IPS-18a (cell line): ENCODE measurements at regions not wholly inside any gene's neighbourhood (a gene's known extent, or its start where the extent isn't known, plus 50 kb on each side); places are given as distances from the start of the nearest gene placed in this dataset.

Experiments
- H3K27ac ChIP-seq: one replicate; pipeline ENCODE4 v1.5.1; 2013; ENCODE audit warnings: low read length
- H3K27me3 ChIP-seq: one replicate; pipeline ENCODE4 v1.6.1; 2013; ENCODE audit warnings: mild to moderate bottlenecking, low read length; ENCODE audit not compliant: control insufficient read depth, insufficient read depth
- H3K36me3 ChIP-seq: one replicate; pipeline ENCODE4 v1.6.1; 2013; ENCODE audit warnings: low read depth, low read length; ENCODE audit not compliant: control insufficient read depth
- H3K4me1 ChIP-seq: one replicate; pipeline ENCODE4 v1.6.1; 2013; ENCODE audit warnings: low read depth, low read length; ENCODE audit not compliant: control insufficient read depth
- H3K4me3 ChIP-seq: one replicate; pipeline ENCODE4 v1.5.1; 2013; ENCODE audit warnings: low read length
- H3K9ac ChIP-seq: one replicate; pipeline ENCODE4 v1.6.1; 2013; ENCODE audit warnings: mild to moderate bottlenecking, low read length, moderate library complexity
- H3K9me3 ChIP-seq: one replicate; pipeline ENCODE4 v1.6.1; 2013; ENCODE audit warnings: low read depth, low read length; ENCODE audit not compliant: control insufficient read depth

GRCh38 chr1:167145965-167146364 lies 52.1 kb downstream of the STYXL2 start:
- H3K4me3 ChIP-seq: no peak overlapping the region
- H3K4me1 ChIP-seq: peaks cover 11% of the 10 kb centered on the region
- no peaks in the 10 kb centered on the region for H3K36me3 ChIP-seq
- no peak overlapping the region for H3K27ac ChIP-seq
- H3K9me3 ChIP-seq: peaks cover 7% of the 10 kb centered on the region
- H3K27me3 ChIP-seq: no peaks in the 10 kb centered on the region
- H3K9ac ChIP-seq: no peak overlapping the region

- Histone ChIP-seq H3K27me3 (no peaks in the 10 kb centered on the region), H3K4me1 (peaks cover 11% of the 10 kb centered on the region), H3K4me3 (no peak overlapping the region), H3K36me3 (no peaks in the 10 kb centered on the region), H3K27ac (no peak overlapping the region), H3K9ac (no peak overlapping the region), H3K9me3 (peaks cover 7% of the 10 kb centered on the region)
Measured at GRCh38 chr1:167146903-167147539, 53.1 kb downstream of the STYXL2 start.

GRCh38 chr1:167148421-167148820 lies 54.5 kb downstream of the STYXL2 start:
- peaks cover 11% of the 10 kb centered on the region for H3K4me1 ChIP-seq
- no peaks in the 10 kb centered on the region for H3K27me3 ChIP-seq
- peak overlapping the region; percentile 47 for H3K9ac ChIP-seq
- no peaks in the 10 kb centered on the region for H3K36me3 ChIP-seq
- peak overlapping the region; percentile 24 for H3K4me3 ChIP-seq
- H3K27ac ChIP-seq: peak overlapping the region; percentile 44
- H3K9me3 ChIP-seq: peaks cover 7% of the 10 kb centered on the region

- Histone ChIP-seq H3K4me1 (peaks cover 11% of the 10 kb centered on the region), H3K9me3 (peaks cover 7% of the 10 kb centered on the region), H3K36me3 (no peaks in the 10 kb centered on the region), H3K9ac (no peak overlapping the region), H3K27me3 (no peaks in the 10 kb centered on the region), H3K4me3 (no peak overlapping the region), H3K27ac (no peak overlapping the region)
Measured at GRCh38 chr1:167149793-167150491, 56.1 kb downstream of the STYXL2 start.

GRCh38 chr1:167150492-167150833 lies 56.6 kb downstream of the STYXL2 start:
- peaks cover 7% of the 10 kb centered on the region for H3K9me3 ChIP-seq
- no peaks in the 10 kb centered on the region for H3K27me3 ChIP-seq
- no peak overlapping the region for H3K27ac ChIP-seq

GRCh38 chr1:167152192-167152876 lies 58.5 kb downstream of the STYXL2 start:
- no peaks in the 10 kb centered on the region for H3K27me3 ChIP-seq
- peaks cover 15% of the 10 kb centered on the region for H3K4me1 ChIP-seq
- no peak overlapping the region for H3K4me3 ChIP-seq
- no peaks in the 10 kb centered on the region for H3K36me3 ChIP-seq
- H3K27ac ChIP-seq: no peak overlapping the region
- peaks cover 3% of the 10 kb centered on the region for H3K9me3 ChIP-seq
- no peak overlapping the region for H3K9ac ChIP-seq

More at GRCh38 chr1:167150492-167150833, 56.6 kb downstream of the STYXL2 start:
- H3K36me3 ChIP-seq: no peaks in the 10 kb centered on the region
- no peak overlapping the region for H3K9ac ChIP-seq
- H3K4me3 ChIP-seq: no peak overlapping the region
- peaks cover 11% of the 10 kb centered on the region for H3K4me1 ChIP-seq

DNA sequence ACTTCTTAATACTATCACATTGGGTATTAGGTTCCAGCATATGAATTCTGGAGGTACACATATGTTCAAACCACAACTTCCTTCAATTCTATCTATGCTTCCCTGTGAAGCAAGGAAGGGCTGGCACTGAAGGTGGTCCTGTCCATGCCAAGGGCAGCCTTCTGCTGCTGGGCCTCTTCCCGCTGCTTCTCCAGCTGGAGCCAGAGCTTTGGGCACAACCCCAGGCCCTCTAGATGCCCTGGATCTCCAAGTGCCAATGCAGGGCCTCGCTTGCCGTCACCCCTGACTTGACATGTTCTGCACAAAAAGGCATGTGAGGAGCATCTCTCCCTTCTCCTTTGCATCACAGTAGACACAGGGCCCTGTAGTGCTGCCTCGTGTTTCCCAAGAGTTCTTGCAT lies 62.6 kb downstream of the STYXL2 start:
- Histone ChIP-seq H3K36me3 (no peaks in the 10 kb centered on the region), H3K27ac (no peak overlapping the region), H3K4me3 (no peak overlapping the region), H3K9me3 (no peaks in the 10 kb centered on the region), H3K27me3 (no peaks in the 10 kb centered on the region), H3K4me1 (peaks cover 19% of the 10 kb centered on the region), H3K9ac (no peak overlapping the region)

- Histone ChIP-seq H3K36me3 (no peaks in the 10 kb centered on the region), H3K27me3 (no peaks in the 10 kb centered on the region), H3K9ac (no peak overlapping the region), H3K4me3 (no peak overlapping the region), H3K27ac (no peak overlapping the region), H3K9me3 (no peaks in the 10 kb centered on the region), H3K4me1 (peaks cover 21% of the 10 kb centered on the region)
Measured at GRCh38 chr1:167157114-167157513, 63.2 kb downstream of the STYXL2 start.

- Histone ChIP-seq H3K9me3 (no peaks in the 10 kb centered on the region), H3K9ac (no peak overlapping the region), H3K36me3 (no peaks in the 10 kb centered on the region), H3K4me3 (peak overlapping the region; percentile 7), H3K4me1 (peaks cover 33% of the 10 kb centered on the region), H3K27ac (no peak overlapping the region), H3K27me3 (no peaks in the 10 kb centered on the region)
Measured at GRCh38 chr1:167158111-167158812, 62.4 kb upstream of the POU2F1 start.

DNA sequence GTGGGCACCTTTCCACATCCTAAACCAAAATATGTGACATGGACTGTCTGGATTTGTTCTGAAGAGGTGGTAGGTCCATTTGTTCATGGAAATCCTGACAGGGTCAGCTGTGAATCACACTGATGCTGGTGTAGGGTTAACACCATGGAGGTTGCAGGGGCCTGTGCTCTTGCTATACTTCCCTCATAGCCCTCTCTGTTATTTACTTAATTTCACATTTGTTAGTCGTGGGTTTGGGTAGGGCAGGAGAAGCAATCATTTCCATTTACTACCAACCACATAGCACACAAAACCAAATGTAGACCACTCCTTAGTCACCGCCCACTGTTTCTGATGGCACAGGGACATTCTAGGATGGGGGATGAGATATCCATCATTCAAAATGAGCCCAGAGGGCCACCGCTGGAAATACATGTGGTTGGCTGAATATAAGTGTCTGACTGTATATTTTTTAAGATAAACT lies 61.8 kb upstream of the POU2F1 start:
- Histone ChIP-seq H3K9me3 (no peaks in the 10 kb centered on the region), H3K4me3 (no peak overlapping the region), H3K36me3 (no peaks in the 10 kb centered on the region), H3K9ac (no peak overlapping the region), H3K4me1 (peaks cover 37% of the 10 kb centered on the region), H3K27me3 (no peaks in the 10 kb centered on the region), H3K27ac (no peak overlapping the region)

DNA sequence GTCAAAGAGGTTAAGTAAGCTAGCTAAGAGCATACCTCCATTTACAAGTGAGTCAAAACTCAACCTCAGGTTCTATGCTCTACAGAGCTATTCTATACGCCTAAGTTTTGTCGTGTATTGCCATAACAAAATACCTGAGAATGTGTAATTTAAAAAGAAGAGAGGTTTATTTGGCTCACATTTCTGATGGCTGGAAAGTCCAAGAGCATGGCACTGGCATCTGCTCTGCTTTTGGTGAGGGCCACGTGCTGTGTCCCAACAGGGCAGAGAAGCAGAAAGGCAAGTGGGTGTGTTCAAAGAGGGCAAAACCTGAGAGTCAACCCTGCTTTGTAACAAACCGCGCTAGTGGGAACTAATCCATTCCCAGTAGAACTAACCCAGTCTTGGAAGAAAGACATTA lies 60.9 kb upstream of the POU2F1 start:
- H3K9ac ChIP-seq: no peak overlapping the region
- H3K27me3 ChIP-seq: no peaks in the 10 kb centered on the region
- no peaks in the 10 kb centered on the region for H3K36me3 ChIP-seq
- no peaks in the 10 kb centered on the region for H3K9me3 ChIP-seq
- H3K4me1 ChIP-seq: peaks cover 40% of the 10 kb centered on the region
- no peak overlapping the region for H3K27ac ChIP-seq
- H3K4me3 ChIP-seq: no peak overlapping the region
